DMS153 treated with DMSO at 0.1 percent for 48 hours (cell line): ENCODE measurements at regions not wholly inside any gene's neighbourhood (a gene's known extent, or its start where the extent isn't known, plus 50 kb on each side); places are given as distances from the start of the nearest gene placed in this dataset.
"Not testable (repeated sequence)": the region's sequence is repeated elsewhere in the genome, so short reads cannot be mapped to it uniquely, and the experiment has no call there.

Experiments used
- DNase-seq: peaks from one replicate; lab custom pipeline; 2025; ENCODE audit not compliant: unreplicated experiment; lab: John Stamatoyannopoulos, UW

GRCh38 chr20:4320291-4320690, 71.2 kb upstream of the ADRA1D start:
- no peak for DNase-seq

- no peak for DNase-seq
Observed at GRCh38 chr20:4318891-4319290, 69.8 kb upstream of the ADRA1D start.

GRCh38 chr20:4310616-4311015, 61.5 kb upstream of the ADRA1D start:
- not testable (repeated sequence) for DNase-seq

- no peak for DNase-seq
Observed at GRCh38 chr20:4306206-4306605, 57.1 kb upstream of the ADRA1D start.

- no peak for DNase-seq
Observed at GRCh38 chr20:4305091-4305490, 56.0 kb upstream of the ADRA1D start.

- no peak for DNase-seq
Observed at GRCh38 chr20:4304601-4305000, 55.5 kb upstream of the ADRA1D start.

- no peak for DNase-seq
Observed at GRCh38 chr20:4303136-4303535, 54.0 kb upstream of the ADRA1D start.

- no peak for DNase-seq
Observed at GRCh38 chr20:4300921-4301320, 51.8 kb upstream of the ADRA1D start.

- no peak for DNase-seq
Observed at GRCh38 chr20:4300401-4300800, 51.3 kb upstream of the ADRA1D start.

- no peak for DNase-seq
Observed at GRCh38 chr20:4299773-4300172, 50.7 kb upstream of the ADRA1D start.

GRCh38 chr20:4299216-4299615, 50.1 kb upstream of the ADRA1D start:
- no peak for DNase-seq
